ENCODE measurements at regions not wholly inside any gene's neighbourhood (a gene's known extent, or its start where the extent isn't known, plus 50 kb on each side); places are given as distances from the start of the nearest gene placed in this dataset.

DNA sequence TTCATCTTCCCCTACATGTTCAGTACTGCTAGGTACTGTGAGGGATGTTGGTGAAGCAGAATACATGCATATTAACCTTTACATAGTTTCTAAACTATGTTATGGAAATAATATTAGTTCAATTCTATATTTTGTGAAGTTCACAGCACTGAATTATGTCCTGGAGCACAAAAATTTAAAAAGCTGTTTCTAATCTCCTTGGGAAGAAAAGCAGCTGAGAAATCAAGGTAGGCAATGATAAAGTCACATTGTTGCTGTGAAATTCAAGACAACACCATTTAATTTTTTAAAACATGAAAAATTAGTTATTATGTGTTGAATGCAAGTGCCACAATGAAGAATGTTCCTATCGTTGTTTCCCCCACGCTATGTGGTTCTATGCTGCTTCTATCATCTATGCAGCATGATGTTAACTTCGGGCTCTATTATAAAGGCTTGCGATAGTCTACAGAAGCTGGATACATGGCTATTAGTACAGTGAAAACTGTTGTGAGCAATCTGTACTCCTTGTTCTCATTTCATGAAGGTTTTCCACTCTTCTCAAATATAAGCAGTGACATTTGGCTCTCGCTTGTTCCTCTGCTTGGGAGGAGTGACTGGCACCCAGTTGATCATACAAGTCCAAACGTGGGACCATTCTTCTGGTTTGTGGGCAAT lies 164.3 kb downstream of the AASDHPPT start:
- no peak for DNase-seq (ENCODE audit: low read depth, low spot score)
- TF ChIP-seq, protein P1, sequence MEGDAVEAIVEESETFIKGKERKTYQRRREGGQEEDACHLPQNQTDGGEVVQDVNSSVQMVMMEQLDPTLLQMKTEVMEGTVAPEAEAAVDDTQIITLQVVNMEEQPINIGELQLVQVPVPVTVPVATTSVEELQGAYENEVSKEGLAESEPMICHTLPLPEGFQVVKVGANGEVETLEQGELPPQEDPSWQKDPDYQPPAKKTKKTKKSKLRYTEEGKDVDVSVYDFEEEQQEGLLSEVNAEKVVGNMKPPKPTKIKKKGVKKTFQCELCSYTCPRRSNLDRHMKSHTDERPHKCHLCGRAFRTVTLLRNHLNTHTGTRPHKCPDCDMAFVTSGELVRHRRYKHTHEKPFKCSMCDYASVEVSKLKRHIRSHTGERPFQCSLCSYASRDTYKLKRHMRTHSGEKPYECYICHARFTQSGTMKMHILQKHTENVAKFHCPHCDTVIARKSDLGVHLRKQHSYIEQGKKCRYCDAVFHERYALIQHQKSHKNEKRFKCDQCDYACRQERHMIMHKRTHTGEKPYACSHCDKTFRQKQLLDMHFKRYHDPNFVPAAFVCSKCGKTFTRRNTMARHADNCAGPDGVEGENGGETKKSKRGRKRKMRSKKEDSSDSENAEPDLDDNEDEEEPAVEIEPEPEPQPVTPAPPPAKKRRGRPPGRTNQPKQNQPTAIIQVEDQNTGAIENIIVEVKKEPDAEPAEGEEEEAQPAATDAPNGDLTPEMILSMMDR (IDR thresholded peaks at IDR 0.05), result no peak
- TF ChIP-seq POLR2AphosphoS5 (IDR thresholded peaks at IDR 0.05; ENCODE audit: low read depth, low read length) (no peak), TCF7L2 (IDR thresholded peaks at IDR 0.05; ENCODE audit: low read depth, low read length) (no peak)
- TF ChIP-seq, protein P2, sequence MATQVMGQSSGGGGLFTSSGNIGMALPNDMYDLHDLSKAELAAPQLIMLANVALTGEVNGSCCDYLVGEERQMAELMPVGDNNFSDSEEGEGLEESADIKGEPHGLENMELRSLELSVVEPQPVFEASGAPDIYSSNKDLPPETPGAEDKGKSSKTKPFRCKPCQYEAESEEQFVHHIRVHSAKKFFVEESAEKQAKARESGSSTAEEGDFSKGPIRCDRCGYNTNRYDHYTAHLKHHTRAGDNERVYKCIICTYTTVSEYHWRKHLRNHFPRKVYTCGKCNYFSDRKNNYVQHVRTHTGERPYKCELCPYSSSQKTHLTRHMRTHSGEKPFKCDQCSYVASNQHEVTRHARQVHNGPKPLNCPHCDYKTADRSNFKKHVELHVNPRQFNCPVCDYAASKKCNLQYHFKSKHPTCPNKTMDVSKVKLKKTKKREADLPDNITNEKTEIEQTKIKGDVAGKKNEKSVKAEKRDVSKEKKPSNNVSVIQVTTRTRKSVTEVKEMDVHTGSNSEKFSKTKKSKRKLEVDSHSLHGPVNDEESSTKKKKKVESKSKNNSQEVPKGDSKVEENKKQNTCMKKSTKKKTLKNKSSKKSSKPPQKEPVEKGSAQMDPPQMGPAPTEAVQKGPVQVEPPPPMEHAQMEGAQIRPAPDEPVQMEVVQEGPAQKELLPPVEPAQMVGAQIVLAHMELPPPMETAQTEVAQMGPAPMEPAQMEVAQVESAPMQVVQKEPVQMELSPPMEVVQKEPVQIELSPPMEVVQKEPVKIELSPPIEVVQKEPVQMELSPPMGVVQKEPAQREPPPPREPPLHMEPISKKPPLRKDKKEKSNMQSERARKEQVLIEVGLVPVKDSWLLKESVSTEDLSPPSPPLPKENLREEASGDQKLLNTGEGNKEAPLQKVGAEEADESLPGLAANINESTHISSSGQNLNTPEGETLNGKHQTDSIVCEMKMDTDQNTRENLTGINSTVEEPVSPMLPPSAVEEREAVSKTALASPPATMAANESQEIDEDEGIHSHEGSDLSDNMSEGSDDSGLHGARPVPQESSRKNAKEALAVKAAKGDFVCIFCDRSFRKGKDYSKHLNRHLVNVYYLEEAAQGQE (IDR thresholded peaks at IDR 0.05; ENCODE audit: insufficient read depth in 1 of 2, low read depth in 2 of 2, low read length in 1 of 2), result no peak
- ChIA-PET POLR2A (interaction anchor here (0.7 kb wide), 1 partner anchor 8 kb away, joined by 3 read pairs; no protein-coding TSS in a partner anchor), CTCF (no interaction called here)
- Histone ChIP-seq H3K27me3 (ENCODE audit: control insufficient read depth, insufficient read depth, low read length) (no peaks in the 10 kb centered on the region), H3K9me3 (ENCODE audit: control insufficient read depth, insufficient read depth, low read depth, low read length) (no peaks in the 10 kb centered on the region), H3K36me3 (ENCODE audit: control insufficient read depth, insufficient read depth, low read length) (no peaks in the 10 kb centered on the region), H3K27ac (ENCODE audit: low read length) (no peak overlapping the region), H3K4me3 (ENCODE audit: low read depth in 2 of 2, low read length in 2 of 2) (no peak overlapping the region), H3K4me1 (ENCODE audit: control insufficient read depth, insufficient read depth, low read length) (no peaks in the 10 kb centered on the region)
- no peak for ATAC-seq
- no TSS peak for BruUV-seq (replicated peaks)
- in situ Hi-C loops (cut with HindIII; ENCODE audit: low pct_unique_long_range_greater_than_20kb, low sequenced_read_pairs), result no loop called here
- intact Hi-C loops (cut with micrococcal nuclease; ENCODE audit: unreplicated experiment), result no loop called here

DNA sequence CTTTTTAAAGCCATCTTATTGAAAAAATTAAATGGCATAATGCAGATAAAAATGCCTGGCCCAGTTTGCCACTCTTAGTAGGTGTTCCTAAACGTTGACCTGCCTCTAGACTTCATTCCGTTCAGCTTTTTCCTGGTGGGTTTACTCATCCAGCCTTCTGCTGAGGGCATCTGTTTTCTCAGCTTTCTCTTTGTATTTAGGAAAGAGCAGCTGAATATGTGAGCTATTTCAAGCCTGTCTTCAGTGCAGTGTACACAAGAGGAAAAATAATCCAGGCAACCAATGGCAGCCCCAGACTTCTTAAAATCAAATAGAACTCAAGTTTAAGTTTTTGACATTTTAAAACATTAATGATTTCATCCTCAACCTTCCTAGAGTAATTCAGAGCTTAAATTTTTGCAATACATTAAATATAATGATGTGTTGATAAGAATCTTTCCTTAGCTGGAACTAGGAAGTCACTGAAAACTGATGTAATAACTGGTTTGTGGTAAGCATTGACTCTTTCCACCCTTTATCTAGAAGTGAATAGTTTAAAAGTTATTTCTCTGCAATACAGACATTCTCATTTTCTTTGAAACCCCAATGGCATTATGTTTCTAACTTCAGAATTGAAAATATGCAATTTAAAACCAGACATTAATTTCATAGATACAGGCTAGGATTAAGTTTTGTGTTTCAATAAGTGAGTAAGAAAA lies 165.4 kb downstream of the AASDHPPT start:
- Histone ChIP-seq H3K4me3 (ENCODE audit: low read depth in 2 of 2, low read length in 2 of 2) (no peak overlapping the region), H3K27ac (ENCODE audit: low read length) (no peak overlapping the region), H3K4me1 (ENCODE audit: control insufficient read depth, insufficient read depth, low read length) (no peaks in the 10 kb centered on the region), H3K36me3 (ENCODE audit: control insufficient read depth, insufficient read depth, low read length) (no peaks in the 10 kb centered on the region), H3K9me3 (ENCODE audit: control insufficient read depth, insufficient read depth, low read depth, low read length) (no peaks in the 10 kb centered on the region; the same call in 1 of the 2 replicates), H3K27me3 (ENCODE audit: control insufficient read depth, insufficient read depth, low read length) (no peaks in the 10 kb centered on the region)
- intact Hi-C loops (cut with micrococcal nuclease; ENCODE audit: unreplicated experiment), result no loop called here
- DNase-seq (ENCODE audit: low read depth, low spot score), result no peak
- in situ Hi-C loops (cut with HindIII; ENCODE audit: low pct_unique_long_range_greater_than_20kb, low sequenced_read_pairs), result no loop called here
- ATAC-seq, result no peak
- TF ChIP-seq, protein P1 (IDR thresholded peaks at IDR 0.05), result no peak
- TF ChIP-seq SIN3A (IDR thresholded peaks at IDR 0.05; ENCODE audit: borderline replicate concordance, insufficient read depth, low read depth, low read length), result no peak
- TF ChIP-seq, protein P2 (IDR thresholded peaks at IDR 0.05; ENCODE audit: insufficient read depth in 1 of 2, low read depth in 2 of 2, low read length in 1 of 2), result no peak
- no peak for TF ChIP-seq POLR2AphosphoS5 (IDR thresholded peaks at IDR 0.05; ENCODE audit: low read depth, low read length)
- no peak for TF ChIP-seq TCF7L2 (IDR thresholded peaks at IDR 0.05; ENCODE audit: low read depth, low read length)
- ChIA-PET CTCF (no interaction called here), POLR2A (no interaction called here)
- no TSS peak for BruUV-seq (replicated peaks)
